ENCODE measurements at regions not wholly inside any gene's neighbourhood (a gene's known extent, or its start where the extent isn't known, plus 50 kb on each side); places are given as distances from the start of the nearest gene placed in this dataset.

- TF ChIP-seq ARNTL (CRISPR knock-in tag; IDR thresholded peaks at IDR 0.05; ENCODE audit: borderline replicate concordance, low read depth) = no peak
- no peak for TF ChIP-seq ZFP30 (CRISPR knock-in tag; IDR thresholded peaks at IDR 0.05)
- TF ChIP-seq SNAI2 (CRISPR knock-in tag; IDR thresholded peaks at IDR 0.05) = no peak
- no peak for TF ChIP-seq PPARA (CRISPR knock-in tag; IDR thresholded peaks at IDR 0.05; ENCODE audit: borderline replicate concordance)
- TF ChIP-seq CREB5 (CRISPR knock-in tag; IDR thresholded peaks at IDR 0.05; ENCODE audit: low read depth) = no peak
- no peak for TF ChIP-seq ESRRG (CRISPR knock-in tag; IDR thresholded peaks at IDR 0.05)
- TF ChIP-seq ISL1 (CRISPR knock-in tag; IDR thresholded peaks at IDR 0.05) = no peak
- TF ChIP-seq PATZ1 (CRISPR knock-in tag; IDR thresholded peaks at IDR 0.05; ENCODE audit: borderline replicate concordance) = no peak
These were observed 345.7 kb upstream of the SLC30A5 start for GRCh38 chr5:68748101-68748500.

Measured in SK-N-SH treated with all-trans-retinoic acid at 6 μM for 48 hours (cell line).